ENCODE measurements at regions not wholly inside any gene's neighbourhood (a gene's known extent, or its start where the extent isn't known, plus 50 kb on each side); places are given as distances from the start of the nearest gene placed in this dataset.
"Not testable (repeated sequence)": the region's sequence is repeated elsewhere in the genome, so short reads cannot be mapped to it uniquely, and the experiment has no call there.

- DNase-seq (ENCODE audit: extremely low read depth, low read depth, low spot score): peak; percentile 95
Observed at GRCh38 chr1:100597061-100597741, 59.3 kb downstream of the GPR88 start.

- DNase-seq (ENCODE audit: extremely low read depth, low read depth, low spot score): no peak
Observed at GRCh38 chr1:100597784-100598183, 59.8 kb downstream of the GPR88 start.

GRCh38 chr1:100600377-100600776, 62.4 kb downstream of the GPR88 start:
- not testable (repeated sequence) for DNase-seq (ENCODE audit: extremely low read depth, low read depth, low spot score)

- not testable (repeated sequence) for DNase-seq (ENCODE audit: extremely low read depth, low read depth, low spot score)
Observed at GRCh38 chr1:100602028-100602427, 64.1 kb downstream of the GPR88 start.

- DNase-seq (ENCODE audit: extremely low read depth, low read depth, low spot score): no peak
Observed at GRCh38 chr1:100604372-100604771, 66.4 kb downstream of the GPR88 start.

GRCh38 chr1:100606438-100606837, 68.5 kb downstream of the GPR88 start:
- DNase-seq (ENCODE audit: extremely low read depth, low read depth, low spot score): no peak

- DNase-seq (ENCODE audit: extremely low read depth, low read depth, low spot score): no peak
Observed at GRCh38 chr1:100607628-100608240, 69.8 kb downstream of the GPR88 start.

GRCh38 chr1:100609849-100610248, 71.9 kb downstream of the GPR88 start:
- DNase-seq (ENCODE audit: extremely low read depth, low read depth, low spot score): no peak

GRCh38 chr1:100611086-100611485, 73.1 kb downstream of the GPR88 start:
- DNase-seq (ENCODE audit: extremely low read depth, low read depth, low spot score): no peak

GRCh38 chr1:100612540-100612939, 74.6 kb downstream of the GPR88 start:
- DNase-seq (ENCODE audit: extremely low read depth, low read depth, low spot score): no peak

GRCh38 chr1:100613817-100614559, 76.0 kb downstream of the GPR88 start:
- DNase-seq (ENCODE audit: extremely low read depth, low read depth, low spot score): no peak

GRCh38 chr1:100614570-100614969, 76.6 kb downstream of the GPR88 start:
- no peak for DNase-seq (ENCODE audit: extremely low read depth, low read depth, low spot score)

GRCh38 chr1:100615686-100616085, 77.7 kb downstream of the GPR88 start:
- DNase-seq (ENCODE audit: extremely low read depth, low read depth, low spot score): no peak

- no peak for DNase-seq (ENCODE audit: extremely low read depth, low read depth, low spot score)
Observed at GRCh38 chr1:100616121-100616621, 78.2 kb downstream of the GPR88 start.

GRCh38 chr1:100622037-100622436, 84.1 kb downstream of the GPR88 start:
- DNase-seq (ENCODE audit: extremely low read depth, low read depth, low spot score): peak; percentile 81

- no peak for DNase-seq (ENCODE audit: extremely low read depth, low read depth, low spot score)
Observed at GRCh38 chr1:100622506-100622905, 84.6 kb downstream of the GPR88 start.

- no peak for DNase-seq (ENCODE audit: extremely low read depth, low read depth, low spot score)
Observed at GRCh38 chr1:100622966-100623762, 85.2 kb downstream of the GPR88 start.

- no peak for DNase-seq (ENCODE audit: extremely low read depth, low read depth, low spot score)
Observed at GRCh38 chr1:100624886-100625610, 87.1 kb downstream of the GPR88 start.

- DNase-seq (ENCODE audit: extremely low read depth, low read depth, low spot score): no peak
Observed at GRCh38 chr1:100626397-100626796, 88.5 kb downstream of the GPR88 start.

GRCh38 chr1:100627054-100627716, 89.2 kb downstream of the GPR88 start:
- DNase-seq (ENCODE audit: extremely low read depth, low read depth, low spot score): no peak
